ENCODE measurements at regions not wholly inside any gene's neighbourhood (a gene's known extent, or its start where the extent isn't known, plus 50 kb on each side); places are given as distances from the start of the nearest gene placed in this dataset.

- no peak for DNase-seq (ENCODE audit: low spot score)
- no peak overlapping the region for H3K9ac ChIP-seq (ENCODE audit: insufficient read depth, low read depth, low read length)
- no peak for ATAC-seq
- no peak overlapping the region for H3K4me3 ChIP-seq (replicated peaks in 1 of 3; ENCODE audit: insufficient read depth in 1 of 3, low read depth in 2 of 3, low read length in 3 of 3)
- BruUV-seq (replicated peaks): no TSS peak
- H3K4me2 ChIP-seq (ENCODE audit: low read depth, low read length): no peak overlapping the region
- ChIA-PET POLR2A (no interaction called here), CTCF (ENCODE audit: low intra/inter-chr PET ratio, low total read pairs) (no interaction called here)
- no peak for TF ChIP-seq RXRB (CRISPR knock-in tag; IDR thresholded peaks at IDR 0.05; ENCODE audit: borderline replicate concordance)
- no peak for TF ChIP-seq SMARCE1 (IDR thresholded peaks at IDR 0.05; ENCODE audit: borderline replicate concordance)
- TF ChIP-seq ZNF776 (CRISPR knock-in tag; IDR thresholded peaks at IDR 0.05): no peak
- no peak for TF ChIP-seq KIAA2018 (CRISPR knock-in tag; IDR thresholded peaks at IDR 0.05; ENCODE audit: borderline replicate concordance)
- TF ChIP-seq THAP9 (CRISPR knock-in tag; IDR thresholded peaks at IDR 0.05; ENCODE audit: borderline replicate concordance): no peak
- no peak for TF ChIP-seq SKI (IDR thresholded peaks at IDR 0.05; ENCODE audit: partially characterized antibody)
- no peak for TF ChIP-seq ZNF790 (CRISPR knock-in tag; IDR thresholded peaks at IDR 0.05; ENCODE audit: borderline replicate concordance)
- no peak for TF ChIP-seq MEF2D (CRISPR knock-in tag; IDR thresholded peaks at IDR 0.05)
- no peak for TF ChIP-seq U2AF1 (optimal IDR thresholded peaks at IDR 0.05; ENCODE audit: low read depth, low read length)
- TF ChIP-seq YEATS2 (CRISPR knock-in tag; IDR thresholded peaks at IDR 0.05; ENCODE audit: borderline replicate concordance): no peak
- no peak for TF ChIP-seq ZNF737 (CRISPR knock-in tag; IDR thresholded peaks at IDR 0.05; ENCODE audit: borderline replicate concordance)
- no peak for TF ChIP-seq NFKBIZ (CRISPR knock-in tag; IDR thresholded peaks at IDR 0.05)
- TF ChIP-seq ZNF564 (CRISPR knock-in tag; IDR thresholded peaks at IDR 0.05): no peak
- H4K20me1 ChIP-seq (ENCODE audit: insufficient read depth, low read length): no peaks in the 10 kb centered on the region
- H3K9me3 ChIP-seq (ENCODE audit: low read length): no peaks in the 10 kb centered on the region
- no peaks in the 10 kb centered on the region for H3K79me2 ChIP-seq (ENCODE audit: insufficient read depth, low read length)
- no peaks in the 10 kb centered on the region for H3K4me1 ChIP-seq (ENCODE audit: insufficient read depth, low read length)
- no peak for FAIRE-seq
- H3K27me3 ChIP-seq (ENCODE audit: control insufficient read depth in 1 of 2, insufficient read depth in 2 of 2, low read length in 2 of 2): no peaks in the 10 kb centered on the region
- WGBS (ENCODE audit: low lambda C conversion rate): 4% methylated on average over 4 of the region's 4 CpGs
- H3K27ac ChIP-seq (ENCODE audit: extremely low read length, insufficient read depth, low read length): no peak overlapping the region
- no peak overlapping the region for H2AFZ ChIP-seq (ENCODE audit: low read length)
- intact Hi-C loops (cut with micrococcal nuclease; ENCODE audit: unreplicated experiment) (no loop called here), in situ Hi-C loops (cut with HindIII; ENCODE audit: extremely low pct_ligation_motif_present, low pct_unique_long_range_greater_than_20kb) (no loop called here)
- no peaks in the 10 kb centered on the region for H3K36me3 ChIP-seq (replicated peaks in 1 of 2; ENCODE audit: control insufficient read depth in 1 of 2, insufficient read depth in 2 of 2, low read length in 2 of 2)
These were observed 155.9 kb downstream of the SLC30A10 start for GRCh38 chr1:219772265-219773036.

Data from HepG2 (cell line).